ENCODE measurements at regions not wholly inside any gene's neighbourhood (a gene's known extent, or its start where the extent isn't known, plus 50 kb on each side); places are given as distances from the start of the nearest gene placed in this dataset.
"Not testable (repeated sequence)": the region's sequence is repeated elsewhere in the genome, so short reads cannot be mapped to it uniquely, and the experiment has no call there.

- Mint-ChIP-seq H3K4me1 (no peaks in the 10 kb centered on the region), H3K36me3 (no peaks in the 10 kb centered on the region), H3K4me3 (no peak overlapping the region), H3K27me3 (peaks cover 0 to 4% of the 10 kb centered on the region in 2 donors), H3K27ac (no peak overlapping the region), H3K9me3 (peaks cover 0 to 1% (median 0%) of the 10 kb centered on the region in 5 donors)
- ChIA-PET POLR2A (no interaction called here), CTCF (no interaction called here)
- no peak overlapping the region for H3K4me3 ChIP-seq (ENCODE audit: low read length)
- no peaks in the 10 kb centered on the region for H3K27me3 ChIP-seq (ENCODE audit: insufficient read depth, low read length, poor library complexity, severe bottlenecking)
- H3K36me3 ChIP-seq (ENCODE audit: insufficient read depth, low read length), result no peaks in the 10 kb centered on the region
- no peak overlapping the region for H3K27ac ChIP-seq (ENCODE audit: low read depth, low read length)
- H3K9me3 ChIP-seq (ENCODE audit: low read length), result no peaks in the 10 kb centered on the region
- H3K4me1 ChIP-seq (ENCODE audit: insufficient read depth, low read length), result no peaks in the 10 kb centered on the region
- no peak for DNase-seq
These were observed 93.2 kb downstream of the NKX2-1 start for GRCh38 chr14:36426836-36427235.

DNA sequence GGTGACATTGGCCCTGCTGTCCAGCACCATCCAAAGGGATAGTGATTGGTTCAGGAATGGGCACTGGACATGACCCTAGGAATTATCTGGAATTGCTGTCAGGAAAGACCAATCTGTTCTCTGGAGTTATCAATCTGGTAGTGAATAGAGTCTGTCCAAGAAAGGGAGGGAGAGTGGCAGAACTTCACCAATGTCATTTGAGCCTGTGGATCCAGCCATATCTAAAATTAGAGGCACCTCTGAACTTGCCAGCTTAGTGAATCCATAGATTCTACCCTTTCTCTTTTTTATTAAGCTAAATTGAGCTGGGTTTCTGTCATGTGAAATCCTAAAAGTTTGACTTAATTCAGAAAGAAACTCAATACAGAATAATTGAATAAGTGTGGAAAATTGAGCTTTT lies 93.9 kb downstream of the NKX2-1 start:
- Mint-ChIP-seq H3K4me3 (no peak overlapping the region), H3K27me3 (peaks cover 0 to 4% of the 10 kb centered on the region in 2 donors), H3K36me3 (no peaks in the 10 kb centered on the region), H3K9me3 (peaks cover 0 to 1% (median 0%) of the 10 kb centered on the region in 5 donors), H3K27ac (no peak overlapping the region), H3K4me1 (no peaks in the 10 kb centered on the region)
- Histone ChIP-seq H3K27me3 (ENCODE audit: insufficient read depth, low read length, poor library complexity, severe bottlenecking) (no peaks in the 10 kb centered on the region), H3K4me3 (ENCODE audit: low read length) (no peak overlapping the region), H3K4me1 (ENCODE audit: insufficient read depth, low read length) (no peaks in the 10 kb centered on the region), H3K27ac (ENCODE audit: low read depth, low read length) (no peak overlapping the region), H3K9me3 (ENCODE audit: low read length) (no peaks in the 10 kb centered on the region), H3K36me3 (ENCODE audit: insufficient read depth, low read length) (no peaks in the 10 kb centered on the region)
- ChIA-PET POLR2A (no interaction called here), CTCF (no interaction called here)
- DNase-seq, result no peak

GRCh38 chr14:36424478-36425102 lies 95.4 kb downstream of the NKX2-1 start:
- POLR2A ChIA-PET, result no interaction called here
- H3K27ac Mint-ChIP-seq, result no peak overlapping the region
- Histone ChIP-seq H3K4me1 (ENCODE audit: insufficient read depth, low read length) (no peaks in the 10 kb centered on the region), H3K4me3 (ENCODE audit: low read length) (no peak overlapping the region), H3K36me3 (ENCODE audit: insufficient read depth, low read length) (no peaks in the 10 kb centered on the region), H3K27me3 (ENCODE audit: insufficient read depth, low read length, poor library complexity, severe bottlenecking) (no peaks in the 10 kb centered on the region), H3K9me3 (ENCODE audit: low read length) (no peaks in the 10 kb centered on the region), H3K27ac (ENCODE audit: low read depth, low read length) (no peak overlapping the region)
- CTCF ChIA-PET, result no interaction called here
- no peaks in the 10 kb centered on the region for H3K4me1 Mint-ChIP-seq
- H3K4me3 Mint-ChIP-seq, result no peak overlapping the region
- no peak for DNase-seq
- peaks cover 0 to 4% of the 10 kb centered on the region in 2 donors for H3K27me3 Mint-ChIP-seq
- no peaks in the 10 kb centered on the region for H3K36me3 Mint-ChIP-seq
- H3K9me3 Mint-ChIP-seq, result peaks cover 0 to 1% (median 0%) of the 10 kb centered on the region in 5 donors

GRCh38 chr14:36423430-36423829 lies 96.6 kb downstream of the NKX2-1 start:
- Histone ChIP-seq H3K4me3 (ENCODE audit: low read length) (no peak overlapping the region), H3K36me3 (ENCODE audit: insufficient read depth, low read length) (no peaks in the 10 kb centered on the region), H3K27me3 (ENCODE audit: insufficient read depth, low read length, poor library complexity, severe bottlenecking) (no peaks in the 10 kb centered on the region), H3K9me3 (ENCODE audit: low read length) (no peaks in the 10 kb centered on the region), H3K4me1 (ENCODE audit: insufficient read depth, low read length) (no peaks in the 10 kb centered on the region), H3K27ac (ENCODE audit: low read depth, low read length) (no peak overlapping the region)
- DNase-seq, result no peak
- Mint-ChIP-seq H3K27me3 (peaks cover 3 to 4% of the 10 kb centered on the region in 2 donors), H3K36me3 (no peaks in the 10 kb centered on the region), H3K27ac (no peak overlapping the region), H3K4me1 (no peaks in the 10 kb centered on the region), H3K4me3 (no peak overlapping the region), H3K9me3 (peaks cover 0 to 3% (median 0%) of the 10 kb centered on the region in 5 donors)
- ChIA-PET POLR2A (no interaction called here), CTCF (no interaction called here)

DNA sequence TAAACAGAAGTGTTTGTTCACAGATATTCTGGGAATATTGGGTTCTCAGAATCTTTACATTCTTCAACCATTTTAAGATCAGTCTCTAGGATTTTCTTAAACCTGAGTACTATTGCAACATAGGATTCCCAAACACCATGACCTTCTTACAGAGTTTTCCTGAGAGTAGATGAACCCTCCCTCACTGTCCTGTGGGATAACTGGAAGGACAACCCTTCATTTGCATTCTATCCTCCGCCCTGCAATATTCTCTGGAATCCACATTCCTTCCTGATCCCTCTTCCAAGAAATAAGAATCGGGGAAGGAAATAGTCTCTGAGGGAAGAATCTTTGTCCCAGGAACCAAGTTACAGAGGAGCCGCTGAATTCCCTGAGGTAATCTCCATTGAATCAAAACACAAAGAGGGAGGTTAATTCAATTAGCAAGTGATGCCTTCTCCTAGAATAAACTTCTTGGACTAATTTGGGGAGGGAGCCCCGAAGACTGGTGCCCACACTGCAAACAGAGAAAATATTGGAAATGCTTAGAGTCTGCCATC lies 99.8 kb upstream of the MBIP start:
- Mint-ChIP-seq H3K27me3 (peaks cover 0 to 3% of the 10 kb centered on the region in 2 donors), H3K4me1 (no peaks in the 10 kb centered on the region), H3K36me3 (no peaks in the 10 kb centered on the region), H3K9me3 (peaks cover 0 to 16% (median 14%) of the 10 kb centered on the region in 5 donors), H3K4me3 (no peak overlapping the region), H3K27ac (no peak overlapping the region)
- POLR2A ChIA-PET, result no interaction called here
- H3K36me3 ChIP-seq (ENCODE audit: insufficient read depth, low read length), result no peaks in the 10 kb centered on the region
- H3K4me1 ChIP-seq (ENCODE audit: insufficient read depth, low read length), result no peaks in the 10 kb centered on the region
- H3K4me3 ChIP-seq (ENCODE audit: low read length), result no peak overlapping the region
- DNase-seq, result no peak
- H3K27me3 ChIP-seq (ENCODE audit: insufficient read depth, low read length, poor library complexity, severe bottlenecking), result no peaks in the 10 kb centered on the region
- CTCF ChIA-PET, result no interaction called here
- H3K27ac ChIP-seq (ENCODE audit: low read depth, low read length), result no peak overlapping the region
- H3K9me3 ChIP-seq (ENCODE audit: low read length), result no peaks in the 10 kb centered on the region

DNA sequence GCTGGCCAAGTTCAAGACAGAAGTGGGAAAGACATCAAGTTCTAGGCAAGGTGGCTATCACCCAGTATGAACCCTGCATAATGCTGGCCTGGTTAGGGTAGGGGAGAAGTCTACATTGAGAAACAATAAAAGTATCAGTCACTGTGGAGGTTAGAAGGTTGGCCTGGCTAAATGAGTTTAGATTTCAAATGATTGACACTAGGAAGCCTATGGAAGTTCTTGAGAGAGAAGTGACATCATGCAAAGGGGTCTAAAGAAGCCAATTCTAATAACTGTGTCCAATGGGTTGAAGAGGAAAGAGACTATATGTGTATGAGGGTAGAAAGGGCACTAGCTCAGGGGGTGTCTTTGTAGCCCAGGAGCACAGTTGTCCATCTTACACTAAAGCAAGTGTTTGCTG lies 98.5 kb upstream of the MBIP start:
- H3K27ac Mint-ChIP-seq, result no peak overlapping the region
- H3K27me3 ChIP-seq (ENCODE audit: insufficient read depth, low read length, poor library complexity, severe bottlenecking), result no peaks in the 10 kb centered on the region
- H3K4me3 ChIP-seq (ENCODE audit: low read length), result no peak overlapping the region
- H3K36me3 ChIP-seq (ENCODE audit: insufficient read depth, low read length), result no peaks in the 10 kb centered on the region
- H3K36me3 Mint-ChIP-seq, result no peaks in the 10 kb centered on the region
- H3K9me3 ChIP-seq (ENCODE audit: low read length), result no peaks in the 10 kb centered on the region
- no peaks in the 10 kb centered on the region for H3K4me1 Mint-ChIP-seq
- no peak overlapping the region for H3K27ac ChIP-seq (ENCODE audit: low read depth, low read length)
- no peak for DNase-seq
- H3K9me3 Mint-ChIP-seq, result peaks cover 0 to 16% (median 16%) of the 10 kb centered on the region in 5 donors
- ChIA-PET POLR2A (no interaction called here), CTCF (no interaction called here)
- H3K4me3 Mint-ChIP-seq, result no peak overlapping the region
- no peaks in the 10 kb centered on the region for H3K4me1 ChIP-seq (ENCODE audit: insufficient read depth, low read length)
- H3K27me3 Mint-ChIP-seq, result peaks cover 0 to 3% of the 10 kb centered on the region in 2 donors

- H3K27me3 Mint-ChIP-seq; H3K4me3 Mint-ChIP-seq; H3K4me3 ChIP-seq (ENCODE audit: low read length); H3K9me3 ChIP-seq (ENCODE audit: low read length); DNase-seq; H3K4me1 ChIP-seq (ENCODE audit: insufficient read depth, low read length); H3K27me3 ChIP-seq (ENCODE audit: insufficient read depth, low read length, poor library complexity, severe bottlenecking); H3K36me3 ChIP-seq (ENCODE audit: insufficient read depth, low read length); CTCF ChIA-PET; H3K36me3 Mint-ChIP-seq; H3K4me1 Mint-ChIP-seq; H3K27ac ChIP-seq (ENCODE audit: low read depth, low read length); H3K27ac Mint-ChIP-seq; POLR2A ChIA-PET: not testable (repeated sequence)
- H3K9me3 Mint-ChIP-seq, result peaks cover 0 to 18% (median 13%) of the 10 kb centered on the region in 5 donors
These were observed 91.5 kb upstream of the MBIP start for GRCh38 chr14:36411951-36412350.

DNA sequence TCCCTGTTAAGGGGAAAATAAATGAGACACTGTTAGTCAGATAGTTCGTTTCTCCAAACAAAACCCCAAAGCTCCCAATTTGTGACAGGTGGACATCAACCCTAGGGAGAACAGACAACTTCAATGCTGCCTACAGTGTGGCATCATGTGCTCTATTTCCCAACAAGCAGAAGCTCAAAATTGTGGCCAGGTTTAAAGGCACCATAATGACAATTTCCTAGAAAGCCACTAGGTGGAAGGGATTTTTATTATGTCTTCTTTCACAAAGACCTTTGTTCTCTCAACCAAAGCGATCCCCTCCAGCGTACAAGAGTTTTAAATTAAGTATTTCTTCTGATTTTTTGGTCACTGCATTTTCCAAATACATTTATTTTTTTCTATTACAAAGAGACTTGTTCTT lies 88.0 kb upstream of the MBIP start:
- Mint-ChIP-seq H3K27me3 (peaks cover 3 to 15% of the 10 kb centered on the region in 2 donors), H3K36me3 (no peaks in the 10 kb centered on the region), H3K4me1 (no peaks in the 10 kb centered on the region), H3K4me3 (no peak overlapping the region), H3K27ac (no peak overlapping the region), H3K9me3 (peaks cover 0 to 7% (median 4%) of the 10 kb centered on the region in 5 donors)
- Histone ChIP-seq H3K36me3 (ENCODE audit: insufficient read depth, low read length) (no peaks in the 10 kb centered on the region), H3K9me3 (ENCODE audit: low read length) (no peaks in the 10 kb centered on the region), H3K4me1 (ENCODE audit: insufficient read depth, low read length) (no peaks in the 10 kb centered on the region), H3K27ac (ENCODE audit: low read depth, low read length) (no peak overlapping the region), H3K4me3 (ENCODE audit: low read length) (no peak overlapping the region), H3K27me3 (ENCODE audit: insufficient read depth, low read length, poor library complexity, severe bottlenecking) (no peaks in the 10 kb centered on the region)
- ChIA-PET CTCF (no interaction called here), POLR2A (no interaction called here)
- no peak for DNase-seq

All from CD8-positive, alpha-beta memory T cell (primary cell).